ENCODE measurements at regions not wholly inside any gene's neighbourhood (a gene's known extent, or its start where the extent isn't known, plus 50 kb on each side); places are given as distances from the start of the nearest gene placed in this dataset.

DNA sequence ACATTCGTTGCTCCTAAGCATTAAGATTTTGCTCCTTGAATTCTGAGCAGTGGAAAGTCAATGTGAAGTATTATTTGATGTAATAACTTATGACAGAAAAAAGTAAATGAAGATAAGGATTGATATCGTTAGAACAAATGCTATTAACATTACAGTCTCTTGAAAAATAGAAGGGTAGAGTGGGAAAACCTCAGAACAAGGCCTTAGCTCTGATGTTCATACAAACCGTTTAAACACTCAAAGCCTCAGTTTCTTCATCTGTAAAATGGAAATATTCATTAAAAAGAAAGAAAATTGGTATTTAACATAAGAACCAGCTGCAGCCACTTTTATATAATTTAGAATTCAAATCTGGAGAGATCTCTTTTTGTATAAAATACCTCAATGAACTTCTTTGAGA, 250.4 kb upstream of the NCKAP5 start:
- Histone ChIP-seq H3K9me3 (ENCODE audit: control insufficient read depth, low read depth, low read length) (no peaks in the 10 kb centered on the region), H2BK120ac (ENCODE audit: low read depth, low read length, poor library complexity, severe bottlenecking) (no peak overlapping the region), H2AFZ (ENCODE audit: low read length) (no peak overlapping the region), H3K9ac (ENCODE audit: extremely low read depth, insufficient read length, low read length) (no peak overlapping the region), H3K4ac (ENCODE audit: low read depth, low read length) (no peak overlapping the region), H3K79me1 (ENCODE audit: insufficient read depth, low read depth, low read length, poor library complexity, severe bottlenecking) (no peaks in the 10 kb centered on the region), H2AK5ac (ENCODE audit: insufficient read length, low read length) (no peak overlapping the region), H2BK15ac (ENCODE audit: low read depth, low read length) (no peak overlapping the region), H3K56ac (ENCODE audit: insufficient read length, low read depth, low read length) (no peak overlapping the region), H3K23ac (ENCODE audit: insufficient read length, low read depth, low read length) (no peak overlapping the region), H4K5ac (ENCODE audit: insufficient read length, low read depth, low read length) (no peak overlapping the region), H4K8ac (replicated peaks; ENCODE audit: insufficient read length, low read depth, low read length) (no peak overlapping the region), H2BK5ac (ENCODE audit: insufficient read length, low read length) (no peak overlapping the region), H3T11ph (ENCODE audit: low read length) (no peak overlapping the region), H3K4me2 (ENCODE audit: insufficient read depth, insufficient read length, low read length) (no peak overlapping the region), H3K18ac (ENCODE audit: insufficient read length, low read depth, low read length) (no peak overlapping the region), H3K4me1 (ENCODE audit: insufficient read depth, low read length) (no peaks in the 10 kb centered on the region; the same call in 1 of the 2 replicates), H3K14ac (ENCODE audit: insufficient read depth, low read length) (no peak overlapping the region), H4K20me1 (ENCODE audit: control insufficient read depth, insufficient read depth, insufficient read length) (no peaks in the 10 kb centered on the region), H3K27ac (ENCODE audit: insufficient read length, low read depth, low read length) (no peak overlapping the region), H3K27me3 (ENCODE audit: insufficient read depth, low read length) (no peaks in the 10 kb centered on the region), H4K91ac (ENCODE audit: insufficient read length, low read depth, low read length) (no peak overlapping the region), H2BK20ac (ENCODE audit: low read depth, low read length, poor library complexity, severe bottlenecking) (no peak overlapping the region), H2BK12ac (ENCODE audit: insufficient read length, low read depth, low read length) (no peak overlapping the region), H3K79me2 (ENCODE audit: insufficient read depth, low read length) (no peaks in the 10 kb centered on the region), H3K23me2 (ENCODE audit: insufficient read length, low read depth, low read length, poor library complexity, severe bottlenecking) (no peaks in the 10 kb centered on the region)
- TF ChIP-seq, protein P1, sequence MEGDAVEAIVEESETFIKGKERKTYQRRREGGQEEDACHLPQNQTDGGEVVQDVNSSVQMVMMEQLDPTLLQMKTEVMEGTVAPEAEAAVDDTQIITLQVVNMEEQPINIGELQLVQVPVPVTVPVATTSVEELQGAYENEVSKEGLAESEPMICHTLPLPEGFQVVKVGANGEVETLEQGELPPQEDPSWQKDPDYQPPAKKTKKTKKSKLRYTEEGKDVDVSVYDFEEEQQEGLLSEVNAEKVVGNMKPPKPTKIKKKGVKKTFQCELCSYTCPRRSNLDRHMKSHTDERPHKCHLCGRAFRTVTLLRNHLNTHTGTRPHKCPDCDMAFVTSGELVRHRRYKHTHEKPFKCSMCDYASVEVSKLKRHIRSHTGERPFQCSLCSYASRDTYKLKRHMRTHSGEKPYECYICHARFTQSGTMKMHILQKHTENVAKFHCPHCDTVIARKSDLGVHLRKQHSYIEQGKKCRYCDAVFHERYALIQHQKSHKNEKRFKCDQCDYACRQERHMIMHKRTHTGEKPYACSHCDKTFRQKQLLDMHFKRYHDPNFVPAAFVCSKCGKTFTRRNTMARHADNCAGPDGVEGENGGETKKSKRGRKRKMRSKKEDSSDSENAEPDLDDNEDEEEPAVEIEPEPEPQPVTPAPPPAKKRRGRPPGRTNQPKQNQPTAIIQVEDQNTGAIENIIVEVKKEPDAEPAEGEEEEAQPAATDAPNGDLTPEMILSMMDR (conservative IDR thresholded peaks at IDR 0.05): no peak
- Mint-ChIP-seq H3K4me1 (peaks cover 4 to 6% of the 10 kb centered on the region in 2 experiments; a peak in 2 of 4 replicates), H3K4me3 (no peak overlapping the region), H3K9me3 (no peaks in the 10 kb centered on the region), H3K27me3 (ENCODE audit: low read depth) (no peaks in the 10 kb centered on the region), H3K36me3 (ENCODE audit: insufficient read depth in 1 of 3, low read depth in 3 of 3) (no peaks in the 10 kb centered on the region), H3K27ac (no peak overlapping the region)
- no peak for DNase-seq
- WGBS (ENCODE audit: extremely low coverage, insufficient read length, low lambda C conversion rate): 100% methylated on average over 1 of the region's 3 CpGs
